ENCODE measurements at regions not wholly inside any gene's neighbourhood (a gene's known extent, or its start where the extent isn't known, plus 50 kb on each side); places are given as distances from the start of the nearest gene placed in this dataset.

DNA sequence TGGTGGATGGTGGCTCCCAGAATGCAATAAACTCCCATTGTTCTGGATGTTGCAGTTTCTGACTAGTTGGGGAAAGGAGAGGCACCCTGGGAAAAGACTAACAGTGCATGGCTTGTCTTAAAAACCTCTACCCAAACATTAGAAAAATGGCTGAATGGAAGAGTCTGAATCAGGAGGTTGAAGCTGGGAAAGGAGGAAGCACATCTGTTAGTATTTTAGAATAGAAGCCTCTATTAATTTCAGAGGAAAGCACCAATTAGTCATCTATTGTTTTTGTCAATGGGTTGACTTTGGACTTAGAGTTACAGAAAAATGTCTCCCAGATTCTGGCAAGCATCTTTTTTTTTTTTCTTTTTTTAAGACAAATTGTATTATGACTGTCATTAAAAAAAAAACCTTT lies 56.1 kb upstream of the ELMO1 start:
- Mint-ChIP-seq H3K27ac (no peak overlapping the region), H3K4me1 (no peaks in the 10 kb centered on the region), H3K27me3 (peaks cover 3% of the 10 kb centered on the region), H3K36me3 (no peaks in the 10 kb centered on the region), H3K4me3 (no peak overlapping the region), H3K9me3 (no peaks in the 10 kb centered on the region)
- DNase-seq (ENCODE audit: low spot score in 2 of 2) (no peak), ATAC-seq (ENCODE audit: low read depth) (no peak)

GRCh38 chr7:37505750-37506353 lies 57.2 kb upstream of the ELMO1 start:
- no peak overlapping the region for H3K27ac Mint-ChIP-seq
- H3K9me3 Mint-ChIP-seq: no peaks in the 10 kb centered on the region
- no peaks in the 10 kb centered on the region for H3K36me3 Mint-ChIP-seq
- ATAC-seq (ENCODE audit: low read depth) (no peak), DNase-seq (ENCODE audit: low spot score in 2 of 2) (no peak)
- no peaks in the 10 kb centered on the region for H3K4me1 Mint-ChIP-seq
- H3K27me3 Mint-ChIP-seq: peaks cover 3% of the 10 kb centered on the region
- H3K4me3 Mint-ChIP-seq: no peak overlapping the region

GRCh38 chr7:37508118-37508517 lies 59.5 kb upstream of the ELMO1 start:
- ATAC-seq (ENCODE audit: low read depth): no peak

GRCh38 chr7:37510043-37510634 lies 61.5 kb upstream of the ELMO1 start:
- peak; percentile 49 for ATAC-seq (ENCODE audit: low read depth)
- Mint-ChIP-seq H3K27me3 (peaks cover 2% of the 10 kb centered on the region), H3K4me3 (no peak overlapping the region), H3K36me3 (no peaks in the 10 kb centered on the region), H3K9me3 (no peaks in the 10 kb centered on the region), H3K27ac (no peak overlapping the region), H3K4me1 (no peaks in the 10 kb centered on the region)
- peak in 1 of 2 donors; percentile 42 for DNase-seq (ENCODE audit: low spot score in 2 of 2)

More at GRCh38 chr7:37508118-37508517, 59.5 kb upstream of the ELMO1 start:
- Mint-ChIP-seq H3K9me3 (no peaks in the 10 kb centered on the region), H3K27me3 (peaks cover 3% of the 10 kb centered on the region), H3K36me3 (no peaks in the 10 kb centered on the region), H3K27ac (no peak overlapping the region), H3K4me1 (no peaks in the 10 kb centered on the region), H3K4me3 (no peak overlapping the region)
- DNase-seq (ENCODE audit: low spot score in 2 of 2): no peak

DNA sequence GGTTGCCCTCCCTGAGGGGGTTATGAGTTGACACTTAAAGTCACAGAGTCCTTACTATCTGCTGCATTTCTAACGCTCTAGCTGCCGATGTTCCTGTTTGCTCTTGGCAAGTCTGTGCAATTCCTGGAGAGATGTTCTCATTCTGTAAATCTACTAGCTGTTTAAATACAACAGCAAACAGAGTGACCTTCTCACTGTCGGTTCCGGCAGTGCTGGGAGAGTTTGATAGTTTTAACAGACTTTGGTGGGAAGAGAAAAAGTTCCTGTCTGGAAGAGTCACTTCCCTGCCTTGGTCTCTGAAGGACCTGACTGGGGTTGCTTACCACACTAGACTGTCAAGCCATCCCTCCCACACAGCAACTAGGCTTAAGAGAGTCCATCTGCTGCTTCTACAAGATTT lies 63.3 kb upstream of the ELMO1 start:
- Mint-ChIP-seq H3K27ac (no peak overlapping the region), H3K36me3 (no peaks in the 10 kb centered on the region), H3K9me3 (no peaks in the 10 kb centered on the region), H3K4me1 (no peaks in the 10 kb centered on the region), H3K4me3 (no peak overlapping the region), H3K27me3 (peaks cover 4% of the 10 kb centered on the region)
- no peak for DNase-seq (ENCODE audit: low spot score in 2 of 2)
- no peak for ATAC-seq (ENCODE audit: low read depth)

DNA sequence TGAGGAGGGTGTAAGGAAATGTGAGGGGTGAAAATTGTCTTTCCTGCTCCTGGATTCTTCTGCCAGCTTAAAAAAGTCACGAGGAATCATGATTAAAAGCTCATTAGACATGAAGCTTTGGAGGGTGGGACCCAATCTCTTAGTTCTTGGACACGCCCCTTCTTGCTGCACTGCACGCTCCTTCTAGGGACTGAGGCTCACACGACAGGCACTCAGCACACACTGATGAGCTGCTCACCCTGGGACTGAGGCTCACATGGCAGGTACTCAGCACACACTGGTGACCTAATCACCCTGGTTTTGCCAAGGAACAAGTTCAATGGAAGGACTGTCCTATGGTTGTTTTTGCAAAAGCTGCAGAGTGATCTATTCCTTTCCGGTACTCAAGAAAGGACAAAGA lies 65.8 kb upstream of the ELMO1 start:
- H3K4me3 Mint-ChIP-seq: no peak overlapping the region
- no peaks in the 10 kb centered on the region for H3K4me1 Mint-ChIP-seq
- peaks cover 3% of the 10 kb centered on the region for H3K27me3 Mint-ChIP-seq
- ATAC-seq (ENCODE audit: low read depth) (no peak), DNase-seq (ENCODE audit: low spot score in 2 of 2) (no peak)
- no peaks in the 10 kb centered on the region for H3K36me3 Mint-ChIP-seq
- H3K27ac Mint-ChIP-seq: no peak overlapping the region
- no peaks in the 10 kb centered on the region for H3K9me3 Mint-ChIP-seq

- Mint-ChIP-seq H3K9me3 (no peaks in the 10 kb centered on the region), H3K36me3 (no peaks in the 10 kb centered on the region), H3K4me3 (no peak overlapping the region), H3K27ac (no peak overlapping the region), H3K27me3 (peaks cover 3% of the 10 kb centered on the region), H3K4me1 (no peaks in the 10 kb centered on the region)
- DNase-seq (ENCODE audit: low spot score in 2 of 2): no peak
- no peak for ATAC-seq (ENCODE audit: low read depth)
Observed at GRCh38 chr7:37516664-37517063, 68.0 kb upstream of the ELMO1 start.

- no peaks in the 10 kb centered on the region for H3K36me3 Mint-ChIP-seq
- ATAC-seq (ENCODE audit: low read depth): no peak
- no peak overlapping the region for H3K27ac Mint-ChIP-seq
- H3K27me3 Mint-ChIP-seq: peaks cover 3% of the 10 kb centered on the region
- no peak for DNase-seq (ENCODE audit: low spot score in 2 of 2)
- H3K4me1 Mint-ChIP-seq: no peaks in the 10 kb centered on the region
- no peak overlapping the region for H3K4me3 Mint-ChIP-seq
- H3K9me3 Mint-ChIP-seq: no peaks in the 10 kb centered on the region
Observed at GRCh38 chr7:37518266-37518665, 69.6 kb upstream of the ELMO1 start.

- no peaks in the 10 kb centered on the region for H3K9me3 Mint-ChIP-seq
- H3K4me1 Mint-ChIP-seq: no peaks in the 10 kb centered on the region
- peaks cover 9% of the 10 kb centered on the region for H3K27me3 Mint-ChIP-seq
- DNase-seq (ENCODE audit: low spot score in 2 of 2): no peak
- H3K36me3 Mint-ChIP-seq: no peaks in the 10 kb centered on the region
- H3K4me3 Mint-ChIP-seq: no peak overlapping the region
- H3K27ac Mint-ChIP-seq: no peak overlapping the region
- ATAC-seq (ENCODE audit: low read depth): no peak
Observed at GRCh38 chr7:37524056-37524455, 75.4 kb upstream of the ELMO1 start.

DNA sequence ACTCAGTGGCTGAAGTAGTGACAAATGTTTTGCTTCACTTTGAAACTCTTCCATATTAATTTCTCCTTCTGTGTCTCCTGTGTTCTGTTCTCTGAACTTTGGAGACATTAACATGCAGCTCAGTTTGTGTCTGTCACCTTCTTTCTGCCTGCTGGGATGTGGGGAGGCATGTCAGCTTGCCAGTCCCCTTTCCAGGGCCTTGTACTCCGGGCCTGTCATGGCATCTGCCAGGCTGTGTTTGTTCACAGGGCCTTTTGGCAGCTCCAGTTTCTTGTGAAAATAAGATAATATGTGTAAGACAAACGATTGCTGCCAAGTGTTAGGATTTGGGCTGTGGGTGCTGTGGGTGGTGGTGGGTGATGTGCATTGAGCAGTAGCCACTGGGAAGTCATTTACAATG lies 76.1 kb upstream of the ELMO1 start:
- no peak overlapping the region for H3K4me3 Mint-ChIP-seq
- H3K9me3 Mint-ChIP-seq: no peaks in the 10 kb centered on the region
- H3K27ac Mint-ChIP-seq: no peak overlapping the region
- ATAC-seq (ENCODE audit: low read depth) (no peak), DNase-seq (ENCODE audit: low spot score in 2 of 2) (no peak)
- H3K36me3 Mint-ChIP-seq: no peaks in the 10 kb centered on the region
- H3K27me3 Mint-ChIP-seq: peaks cover 9% of the 10 kb centered on the region
- H3K4me1 Mint-ChIP-seq: no peaks in the 10 kb centered on the region

- Mint-ChIP-seq H3K9me3 (no peaks in the 10 kb centered on the region), H3K4me1 (no peaks in the 10 kb centered on the region), H3K36me3 (no peaks in the 10 kb centered on the region), H3K4me3 (no peak overlapping the region), H3K27me3 (peaks cover 12% of the 10 kb centered on the region), H3K27ac (no peak overlapping the region)
- ATAC-seq (ENCODE audit: low read depth): no peak
- DNase-seq (ENCODE audit: low spot score in 2 of 2): no peak
Observed at GRCh38 chr7:37526623-37527022, 78.0 kb upstream of the ELMO1 start.

DNA sequence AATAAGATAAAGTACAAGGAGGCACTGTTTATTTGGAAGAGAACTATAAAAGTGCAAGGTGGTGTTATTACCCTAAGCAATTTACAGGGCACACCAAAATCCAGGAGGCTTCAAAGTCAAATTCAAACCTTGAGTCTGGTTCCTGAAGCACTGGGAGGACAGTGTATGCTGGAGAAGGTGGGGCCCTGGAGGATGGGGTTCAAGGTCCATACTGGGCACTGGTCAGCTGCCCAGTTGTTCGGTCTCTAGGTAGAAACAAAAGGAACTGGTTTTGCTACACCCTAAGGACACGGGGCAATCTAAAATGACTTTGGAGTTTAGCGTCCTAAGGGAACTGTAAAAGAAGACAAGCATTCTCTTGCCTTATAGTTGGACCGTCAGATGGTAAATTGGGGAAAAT lies 78.4 kb upstream of the ELMO1 start:
- Mint-ChIP-seq H3K9me3 (no peaks in the 10 kb centered on the region), H3K27ac (no peak overlapping the region), H3K27me3 (peaks cover 13% of the 10 kb centered on the region), H3K4me1 (no peaks in the 10 kb centered on the region), H3K4me3 (no peak overlapping the region), H3K36me3 (no peaks in the 10 kb centered on the region)
- ATAC-seq (ENCODE audit: low read depth) (no peak), DNase-seq (ENCODE audit: low spot score in 2 of 2) (no peak)

DNA sequence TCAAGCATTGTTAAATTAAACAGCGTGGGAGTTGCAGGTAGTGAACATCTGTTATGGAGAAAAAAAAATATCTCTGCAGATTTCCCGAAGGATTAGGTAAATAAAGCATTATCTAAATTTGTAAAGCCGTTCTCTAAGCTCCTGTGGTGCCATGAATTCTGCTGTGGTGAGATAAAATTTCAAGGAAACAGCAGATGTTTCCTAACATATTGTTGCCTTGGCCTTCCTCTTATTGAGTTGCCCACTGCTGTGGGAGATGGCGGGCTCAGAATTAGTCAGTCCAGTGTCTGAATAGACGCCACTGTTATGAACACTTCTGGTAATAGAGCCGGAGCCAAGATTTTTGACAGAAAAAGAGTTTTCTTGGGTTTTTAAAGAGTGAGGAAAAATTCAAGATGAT lies 82.6 kb upstream of the ELMO1 start:
- Mint-ChIP-seq H3K27me3 (peaks cover 8% of the 10 kb centered on the region), H3K4me3 (no peak overlapping the region), H3K36me3 (no peaks in the 10 kb centered on the region), H3K27ac (no peak overlapping the region), H3K4me1 (no peaks in the 10 kb centered on the region), H3K9me3 (peaks cover 3% of the 10 kb centered on the region)
- DNase-seq (ENCODE audit: low spot score in 2 of 2): no peak
- no peak for ATAC-seq (ENCODE audit: low read depth)

DNA sequence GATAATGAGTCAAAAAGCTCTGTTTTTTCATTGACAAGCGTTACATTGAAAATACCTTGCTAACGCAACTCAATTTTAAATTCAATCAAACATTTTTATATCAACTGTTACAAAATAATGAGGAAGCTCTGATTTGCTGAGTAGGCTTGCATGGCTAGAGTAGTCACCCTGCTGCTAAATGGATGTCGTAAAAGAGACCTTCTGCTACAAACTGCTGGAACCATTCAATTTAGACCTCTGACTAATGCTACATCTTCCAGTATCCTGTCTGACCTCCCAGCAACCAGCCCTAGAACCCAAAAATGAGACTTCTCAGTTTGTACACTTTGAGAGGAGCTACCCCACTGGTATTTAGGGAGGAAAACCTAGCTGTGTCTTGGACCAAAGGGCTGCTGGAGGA lies 84.0 kb upstream of the ELMO1 start:
- no peak for DNase-seq (ENCODE audit: low spot score in 2 of 2)
- no peaks in the 10 kb centered on the region for H3K36me3 Mint-ChIP-seq
- H3K27me3 Mint-ChIP-seq: peaks cover 7% of the 10 kb centered on the region
- no peak overlapping the region for H3K4me3 Mint-ChIP-seq
- H3K9me3 Mint-ChIP-seq: peaks cover 3% of the 10 kb centered on the region
- no peaks in the 10 kb centered on the region for H3K4me1 Mint-ChIP-seq
- no peak overlapping the region for H3K27ac Mint-ChIP-seq
- ATAC-seq (ENCODE audit: low read depth): no peak

- Mint-ChIP-seq H3K27ac (no peak overlapping the region), H3K4me1 (no peaks in the 10 kb centered on the region), H3K36me3 (no peaks in the 10 kb centered on the region), H3K4me3 (no peak overlapping the region), H3K9me3 (peaks cover 3% of the 10 kb centered on the region), H3K27me3 (peaks cover 7% of the 10 kb centered on the region)
- DNase-seq (ENCODE audit: low spot score in 2 of 2) (no peak), ATAC-seq (ENCODE audit: low read depth) (no peak)
Observed at GRCh38 chr7:37534893-37535610, 86.4 kb upstream of the ELMO1 start.

Data from memory B cell (primary cell).